Mesothelial cell of epicardium (in vitro differentiated cells): ENCODE measurements at regions not wholly inside any gene's neighbourhood (a gene's known extent, or its start where the extent isn't known, plus 50 kb on each side); places are given as distances from the start of the nearest gene placed in this dataset.

Source experiments
- DNase-seq, 2 experiments: peaks; one replicate each; pipeline ENCODE4 v3.0.0; 2021; ENCODE audit warnings: low spot score in 2 of 2; ENCODE audit not compliant: unreplicated experiment in 2 of 2
- H3K27ac Mint-ChIP-seq: 2 replicates; pipeline ENCODE4 v1.8.0; 2021; ENCODE audit warnings: mixed read lengths
- H3K27me3 Mint-ChIP-seq: 2 replicates; pipeline ENCODE4 v1.8.0; 2021; ENCODE audit warnings: low read depth, mixed read lengths
- H3K36me3 Mint-ChIP-seq: 2 replicates; pipeline ENCODE4 v1.8.0; 2021; ENCODE audit warnings: mixed read lengths
- H3K4me1 Mint-ChIP-seq: 2 replicates; pipeline ENCODE4 v1.8.0; 2021; ENCODE audit warnings: mixed read lengths
- H3K4me3 Mint-ChIP-seq: 2 replicates; pipeline ENCODE4 v1.8.0; 2021; ENCODE audit warnings: mild to moderate bottlenecking, moderate library complexity, mixed read lengths
- H3K9me3 Mint-ChIP-seq: 2 replicates; pipeline ENCODE4 v1.8.0; 2021; ENCODE audit warnings: mixed read lengths
- TF ChIP-seq, protein P1 (sequence below): fragments of 200-600 bp; sonication (generic); IDR thresholded peaks from one replicate; pipeline ENCODE4 v1.5.0; 2021; ENCODE audit warnings: antibody characterized with exemption; ENCODE audit not compliant: unreplicated experiment

DNA sequence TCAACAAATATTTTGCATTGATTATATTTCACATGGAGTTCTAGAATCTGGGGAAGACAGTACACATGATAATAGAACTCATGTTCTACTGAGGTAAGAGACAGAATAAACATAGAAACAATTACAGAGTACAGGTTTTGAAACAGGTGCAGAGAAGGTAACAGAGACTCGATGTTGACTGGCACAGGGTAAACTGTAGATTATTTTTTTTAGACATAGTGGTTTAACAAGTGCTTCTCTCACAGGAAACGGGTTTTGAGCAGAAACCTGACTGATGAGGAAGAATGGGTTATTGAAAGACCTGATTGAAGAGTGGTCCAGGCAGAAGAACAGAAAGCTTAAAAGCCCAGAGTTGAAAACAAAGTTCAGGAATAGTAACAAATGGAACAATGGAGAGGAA lies 1002.5 kb upstream of the FAM98A start:
- TF ChIP-seq, protein P1, sequence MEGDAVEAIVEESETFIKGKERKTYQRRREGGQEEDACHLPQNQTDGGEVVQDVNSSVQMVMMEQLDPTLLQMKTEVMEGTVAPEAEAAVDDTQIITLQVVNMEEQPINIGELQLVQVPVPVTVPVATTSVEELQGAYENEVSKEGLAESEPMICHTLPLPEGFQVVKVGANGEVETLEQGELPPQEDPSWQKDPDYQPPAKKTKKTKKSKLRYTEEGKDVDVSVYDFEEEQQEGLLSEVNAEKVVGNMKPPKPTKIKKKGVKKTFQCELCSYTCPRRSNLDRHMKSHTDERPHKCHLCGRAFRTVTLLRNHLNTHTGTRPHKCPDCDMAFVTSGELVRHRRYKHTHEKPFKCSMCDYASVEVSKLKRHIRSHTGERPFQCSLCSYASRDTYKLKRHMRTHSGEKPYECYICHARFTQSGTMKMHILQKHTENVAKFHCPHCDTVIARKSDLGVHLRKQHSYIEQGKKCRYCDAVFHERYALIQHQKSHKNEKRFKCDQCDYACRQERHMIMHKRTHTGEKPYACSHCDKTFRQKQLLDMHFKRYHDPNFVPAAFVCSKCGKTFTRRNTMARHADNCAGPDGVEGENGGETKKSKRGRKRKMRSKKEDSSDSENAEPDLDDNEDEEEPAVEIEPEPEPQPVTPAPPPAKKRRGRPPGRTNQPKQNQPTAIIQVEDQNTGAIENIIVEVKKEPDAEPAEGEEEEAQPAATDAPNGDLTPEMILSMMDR: no peak
- no peak overlapping the region for H3K4me3 Mint-ChIP-seq
- H3K27me3 Mint-ChIP-seq: no peaks in the 10 kb centered on the region
- H3K27ac Mint-ChIP-seq: no peak overlapping the region
- H3K4me1 Mint-ChIP-seq: no peaks in the 10 kb centered on the region
- no peaks in the 10 kb centered on the region for H3K9me3 Mint-ChIP-seq
- DNase-seq: no peak
- H3K36me3 Mint-ChIP-seq: no peaks in the 10 kb centered on the region

DNA sequence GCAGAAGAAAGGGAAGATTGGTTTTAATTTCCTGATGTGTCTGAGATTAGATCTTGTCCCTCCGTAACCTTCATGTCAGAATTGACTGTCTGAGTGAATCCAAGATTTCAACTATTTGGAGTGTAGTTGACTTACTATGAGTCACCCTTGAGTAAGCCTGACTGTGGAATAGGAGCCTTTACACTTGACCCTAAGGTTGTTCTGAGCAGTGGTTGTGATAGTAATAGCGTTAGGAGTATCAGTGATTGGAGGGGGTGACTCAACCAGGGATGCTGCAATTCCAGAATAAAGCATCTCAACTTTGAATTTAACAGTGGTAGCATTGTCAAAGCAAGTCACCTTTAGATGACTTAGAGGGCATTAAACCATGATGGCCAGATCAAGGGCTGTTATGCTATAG lies 979.5 kb upstream of the FAM98A start:
- no peaks in the 10 kb centered on the region for H3K27me3 Mint-ChIP-seq
- H3K36me3 Mint-ChIP-seq: no peaks in the 10 kb centered on the region
- peaks cover 4% of the 10 kb centered on the region for H3K9me3 Mint-ChIP-seq

DNA sequence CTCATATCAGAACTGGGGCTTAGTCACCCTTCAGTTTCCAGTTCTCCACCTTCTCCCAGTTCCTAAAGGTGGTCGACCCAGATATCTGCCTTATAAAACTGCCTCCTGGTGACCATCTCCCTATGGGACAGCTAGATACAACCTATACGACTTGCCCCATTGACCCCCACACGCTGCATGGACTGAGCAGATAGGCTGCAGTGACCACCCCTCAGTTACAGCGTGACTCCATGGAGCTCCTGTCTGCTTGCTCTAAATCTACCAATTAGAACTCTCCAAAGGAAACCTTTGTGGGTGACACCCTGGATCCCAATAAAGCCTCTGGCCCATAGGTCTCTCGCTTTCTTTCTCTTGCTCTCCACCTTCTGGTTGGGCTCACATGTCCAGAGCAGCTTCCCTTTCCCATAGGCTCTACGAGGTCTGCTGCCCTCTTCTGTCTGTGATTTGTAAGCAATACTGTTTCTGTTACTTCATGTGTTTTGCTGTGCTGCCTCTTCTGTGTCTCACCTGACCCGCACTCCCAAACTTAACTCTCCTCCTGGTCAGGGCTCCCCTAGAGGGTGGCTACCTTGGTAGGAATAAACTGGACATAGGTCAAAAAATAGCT lies 971.3 kb upstream of the FAM98A start:
- TF ChIP-seq, protein P1: no peak
- H3K27me3 Mint-ChIP-seq: no peaks in the 10 kb centered on the region
- no peak overlapping the region for H3K4me3 Mint-ChIP-seq
- no peak overlapping the region for H3K27ac Mint-ChIP-seq
- H3K36me3 Mint-ChIP-seq: no peaks in the 10 kb centered on the region
- no peak for DNase-seq
- no peaks in the 10 kb centered on the region for H3K9me3 Mint-ChIP-seq
- H3K4me1 Mint-ChIP-seq: no peaks in the 10 kb centered on the region

More for the DNA sequence above, 979.5 kb upstream of the FAM98A start:
- TF ChIP-seq, protein P1: no peak
- DNase-seq: no peak
- no peaks in the 10 kb centered on the region for H3K4me1 Mint-ChIP-seq
- H3K27ac Mint-ChIP-seq: no peak overlapping the region
- H3K4me3 Mint-ChIP-seq: no peak overlapping the region

DNA sequence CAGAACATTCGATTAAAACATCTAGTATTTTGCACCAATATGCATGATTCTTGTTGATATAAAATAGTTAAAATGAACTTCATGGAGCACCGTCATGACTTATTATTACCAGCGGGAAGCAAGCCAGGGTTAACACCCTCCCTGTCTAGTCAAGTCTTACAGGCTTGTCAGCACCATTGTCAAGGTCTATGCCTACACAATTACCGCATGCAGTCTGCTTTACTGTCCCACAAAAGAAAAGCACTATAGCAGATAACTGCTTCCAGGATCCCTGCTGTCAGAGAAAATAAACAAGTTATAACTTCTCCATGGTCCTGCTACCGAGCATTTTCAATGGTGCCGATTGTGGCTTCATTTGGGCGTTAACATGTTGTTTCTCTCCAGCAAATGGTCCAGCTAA lies 968.0 kb upstream of the FAM98A start:
- H3K27me3 Mint-ChIP-seq: no peaks in the 10 kb centered on the region
- TF ChIP-seq, protein P1: no peak
- DNase-seq: no peak
- no peak overlapping the region for H3K4me3 Mint-ChIP-seq
- no peaks in the 10 kb centered on the region for H3K4me1 Mint-ChIP-seq
- no peak overlapping the region for H3K27ac Mint-ChIP-seq
- H3K9me3 Mint-ChIP-seq: no peaks in the 10 kb centered on the region
- no peaks in the 10 kb centered on the region for H3K36me3 Mint-ChIP-seq

DNA sequence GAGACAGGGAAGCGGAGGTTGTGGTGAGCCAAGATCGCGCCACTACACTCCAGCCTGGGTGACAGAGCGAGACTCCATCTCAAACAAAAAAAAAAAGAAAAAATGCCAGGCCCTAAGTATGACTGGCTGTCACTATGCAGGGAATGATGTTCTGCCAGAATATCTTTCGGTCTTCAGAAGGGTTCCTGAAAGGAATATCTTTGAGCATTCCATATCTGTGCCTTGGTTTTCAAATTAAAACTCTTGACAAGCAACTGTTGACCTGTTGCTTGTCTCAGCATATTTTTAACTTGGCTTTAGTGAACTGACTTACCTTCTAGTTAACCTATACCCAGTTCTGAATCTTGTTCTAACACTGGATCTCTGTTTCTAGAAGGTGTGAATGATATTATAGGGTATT lies 953.2 kb upstream of the FAM98A start:
- no peak for DNase-seq
- no peaks in the 10 kb centered on the region for H3K27me3 Mint-ChIP-seq
- no peak overlapping the region for H3K4me3 Mint-ChIP-seq
- H3K9me3 Mint-ChIP-seq: peaks cover 13% of the 10 kb centered on the region
- H3K27ac Mint-ChIP-seq: no peak overlapping the region
- TF ChIP-seq, protein P1: no peak
- H3K36me3 Mint-ChIP-seq: no peaks in the 10 kb centered on the region
- no peaks in the 10 kb centered on the region for H3K4me1 Mint-ChIP-seq
